Astrocyte (in vitro differentiated cells and primary cell): ENCODE measurements at regions not wholly inside any gene's neighbourhood (a gene's known extent, or its start where the extent isn't known, plus 50 kb on each side); places are given as distances from the start of the nearest gene placed in this dataset.

ENCODE experiments used
- EZH2 ChIP-seq: IDR thresholded peaks from 2 replicates; pipeline ENCODE4 v1.6.1; 2012; ENCODE audit warnings: mild to moderate bottlenecking, low read length, inconsistent platforms; ENCODE audit not compliant: insufficient read depth
- TF ChIP-seq, protein P1 (sequence below): IDR thresholded peaks from 2 replicates; pipeline ENCODE4 v1.5.1; 2011; ENCODE audit warnings: low read depth, mild to moderate bottlenecking, inconsistent platforms, low read length, moderate library complexity; ENCODE audit not compliant: insufficient read depth

DNA sequence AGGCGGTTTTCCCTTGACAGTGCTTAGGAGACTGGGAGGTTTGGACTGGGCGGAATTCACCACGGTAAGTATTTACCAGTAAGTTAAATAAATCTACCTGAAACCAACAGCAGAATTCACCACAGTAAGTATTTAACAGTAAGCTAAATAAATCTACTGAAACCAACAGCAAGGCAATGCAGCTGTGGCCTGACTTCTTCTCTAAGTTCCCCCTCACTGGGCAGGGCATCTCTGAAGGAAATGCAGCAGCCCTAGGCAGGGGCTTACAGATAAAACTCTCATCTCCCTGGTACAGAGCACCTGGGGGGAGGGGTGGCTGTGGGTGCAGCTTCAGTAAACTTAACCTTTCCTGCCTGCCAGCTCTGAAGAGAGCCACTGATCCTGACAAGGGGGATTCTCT, 432.5 kb upstream of the LRRTM1 start:
- TF ChIP-seq, protein P1, sequence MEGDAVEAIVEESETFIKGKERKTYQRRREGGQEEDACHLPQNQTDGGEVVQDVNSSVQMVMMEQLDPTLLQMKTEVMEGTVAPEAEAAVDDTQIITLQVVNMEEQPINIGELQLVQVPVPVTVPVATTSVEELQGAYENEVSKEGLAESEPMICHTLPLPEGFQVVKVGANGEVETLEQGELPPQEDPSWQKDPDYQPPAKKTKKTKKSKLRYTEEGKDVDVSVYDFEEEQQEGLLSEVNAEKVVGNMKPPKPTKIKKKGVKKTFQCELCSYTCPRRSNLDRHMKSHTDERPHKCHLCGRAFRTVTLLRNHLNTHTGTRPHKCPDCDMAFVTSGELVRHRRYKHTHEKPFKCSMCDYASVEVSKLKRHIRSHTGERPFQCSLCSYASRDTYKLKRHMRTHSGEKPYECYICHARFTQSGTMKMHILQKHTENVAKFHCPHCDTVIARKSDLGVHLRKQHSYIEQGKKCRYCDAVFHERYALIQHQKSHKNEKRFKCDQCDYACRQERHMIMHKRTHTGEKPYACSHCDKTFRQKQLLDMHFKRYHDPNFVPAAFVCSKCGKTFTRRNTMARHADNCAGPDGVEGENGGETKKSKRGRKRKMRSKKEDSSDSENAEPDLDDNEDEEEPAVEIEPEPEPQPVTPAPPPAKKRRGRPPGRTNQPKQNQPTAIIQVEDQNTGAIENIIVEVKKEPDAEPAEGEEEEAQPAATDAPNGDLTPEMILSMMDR: no peak
- TF ChIP-seq EZH2: no peak
